ENCODE measurements at regions not wholly inside any gene's neighbourhood (a gene's known extent, or its start where the extent isn't known, plus 50 kb on each side); places are given as distances from the start of the nearest gene placed in this dataset.

DNA sequence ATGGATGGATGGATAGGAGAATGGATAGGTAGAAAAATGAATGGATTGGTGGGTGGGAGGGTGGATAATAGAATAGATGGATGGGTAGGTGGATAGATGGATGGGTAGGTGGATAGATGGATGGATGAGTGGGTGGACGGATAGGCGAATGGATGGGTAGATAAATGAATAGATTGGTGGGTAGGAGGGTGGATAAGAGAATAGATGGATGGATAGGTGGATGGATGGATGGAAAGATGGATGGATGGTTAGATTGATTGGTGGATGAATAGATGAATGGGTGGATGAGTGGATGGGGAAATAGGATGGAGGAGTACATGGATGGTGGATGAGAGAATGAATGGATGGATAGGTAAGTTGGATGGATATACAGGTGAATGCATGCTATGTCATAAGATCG, 110.5 kb downstream of the CEBPB start:
- DNase-seq (ENCODE audit: low spot score) = no peak

DNA sequence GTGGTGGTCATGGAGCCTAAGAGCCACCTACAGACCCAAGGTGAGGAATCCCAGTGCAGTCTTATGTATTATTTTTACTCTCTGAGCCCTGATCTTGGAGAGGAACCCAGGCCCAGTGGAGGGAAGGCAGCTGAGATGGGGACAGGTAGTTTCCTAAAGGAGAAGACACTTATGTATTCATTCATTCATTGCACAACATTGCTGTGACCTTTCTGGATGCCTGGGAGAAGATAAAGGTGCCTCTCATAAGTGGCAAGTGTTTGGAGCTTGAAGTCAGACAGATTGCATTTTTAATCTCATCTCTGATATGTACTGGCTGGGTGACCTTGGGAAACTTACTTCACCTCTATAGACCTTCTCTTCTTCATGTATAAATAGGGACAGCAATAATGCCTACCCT, 111.1 kb downstream of the CEBPB start:
- no peak for DNase-seq (ENCODE audit: low spot score)

DNA sequence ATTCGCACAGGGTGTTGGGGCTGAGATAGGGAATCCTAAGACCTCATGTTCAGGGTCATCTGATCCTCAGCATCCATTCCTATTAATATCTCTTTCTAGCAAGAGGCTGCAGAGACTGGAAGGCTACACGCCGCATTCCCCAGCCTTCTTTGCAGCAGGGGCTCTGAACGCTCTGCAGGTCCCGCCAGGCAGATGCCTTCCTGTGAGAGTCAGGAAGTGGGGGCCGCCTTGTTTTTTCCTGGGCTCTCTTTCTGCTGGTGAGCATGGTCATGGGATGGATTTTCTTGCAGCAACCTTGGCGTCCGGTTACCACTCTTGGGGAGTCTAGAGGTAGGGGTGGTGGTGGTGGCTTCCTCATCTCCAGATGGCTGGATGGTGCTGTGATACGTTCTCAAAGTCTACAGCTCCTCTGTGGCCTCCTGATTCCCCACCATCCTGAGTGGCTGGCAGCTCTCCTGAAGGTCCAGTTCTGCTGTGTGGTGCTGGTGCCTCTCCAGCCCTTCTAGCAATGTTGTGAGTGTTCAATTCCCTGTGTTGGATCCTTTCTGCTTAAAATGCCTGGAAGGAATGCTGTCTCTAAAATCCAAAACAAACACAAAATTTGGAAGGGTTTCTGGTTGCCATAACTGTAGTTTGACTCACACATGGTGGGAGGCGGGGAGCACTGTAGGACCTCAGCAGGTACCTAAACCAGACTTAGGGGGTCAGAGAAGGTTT, 111.9 kb downstream of the CEBPB start:
- no peak for DNase-seq (ENCODE audit: low spot score)

- DNase-seq (ENCODE audit: low spot score) = no peak
Measured at GRCh38 chr20:50303573-50304500, 113.2 kb downstream of the CEBPB start.

DNA sequence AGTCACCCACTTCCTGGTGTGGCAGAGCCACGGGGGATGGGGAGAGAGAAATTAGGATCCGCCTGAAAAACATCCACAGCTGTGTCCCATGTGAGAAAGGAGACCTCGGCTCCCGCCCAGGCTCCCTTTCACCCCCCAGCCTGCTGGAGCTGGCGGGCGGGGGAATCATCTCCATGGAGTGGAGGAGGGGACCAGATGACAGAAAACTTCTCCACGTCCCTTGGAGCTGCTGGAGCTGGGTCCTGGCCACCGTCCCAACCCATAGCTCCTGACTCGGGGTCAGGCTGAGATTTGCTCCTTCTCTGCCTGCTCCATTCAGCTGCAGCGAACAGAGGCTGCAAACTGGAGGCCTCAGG, 113.8 kb downstream of the CEBPB start:
- DNase-seq (ENCODE audit: low spot score) = no peak

GRCh38 chr20:50304923-50305635, 114.4 kb downstream of the CEBPB start:
- no peak for DNase-seq (ENCODE audit: low spot score)

DNA sequence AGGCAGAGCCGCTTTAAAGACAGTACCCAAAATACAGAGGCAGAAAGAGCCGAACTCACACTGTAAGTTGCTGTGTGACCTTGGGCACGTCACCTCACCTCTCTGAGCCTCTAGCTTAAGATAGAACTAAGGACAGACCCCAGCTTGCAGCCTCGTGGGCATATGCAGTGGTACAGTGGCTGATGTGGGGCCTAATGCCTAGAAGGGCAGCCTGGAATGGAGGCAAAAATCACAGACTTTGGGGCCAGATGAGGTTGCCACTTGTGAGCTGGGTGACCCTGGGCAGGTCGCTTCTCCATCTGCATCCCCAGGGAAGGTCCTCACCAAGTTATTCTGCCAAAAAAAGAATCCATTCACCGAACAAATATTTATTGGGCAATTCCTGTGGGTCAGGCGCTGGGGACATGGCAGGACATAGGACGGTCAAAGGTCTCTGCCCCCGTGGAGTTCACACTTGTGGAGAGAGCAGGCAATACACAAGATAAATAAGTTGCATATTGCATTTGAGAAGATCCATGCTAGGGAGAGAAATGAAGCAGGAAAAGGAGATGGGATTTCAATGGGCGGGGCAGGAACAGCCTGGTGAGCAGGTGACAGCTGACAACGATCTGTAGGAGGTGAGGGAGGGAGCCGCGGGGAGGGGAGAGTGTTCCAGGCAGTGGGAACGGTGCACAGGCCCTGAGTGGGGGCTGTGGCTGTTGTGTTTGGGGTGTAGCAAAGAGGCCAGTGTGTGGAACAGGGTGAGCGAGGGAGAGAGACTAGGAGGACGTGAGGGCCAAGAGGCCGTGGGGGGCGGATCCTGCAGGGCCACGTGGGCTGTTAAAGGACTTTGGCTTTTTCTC, 115.2 kb downstream of the CEBPB start:
- no peak for DNase-seq (ENCODE audit: low spot score)

GRCh38 chr20:50306478-50307423, 116.1 kb downstream of the CEBPB start:
- DNase-seq (ENCODE audit: low spot score) = no peak

DNA sequence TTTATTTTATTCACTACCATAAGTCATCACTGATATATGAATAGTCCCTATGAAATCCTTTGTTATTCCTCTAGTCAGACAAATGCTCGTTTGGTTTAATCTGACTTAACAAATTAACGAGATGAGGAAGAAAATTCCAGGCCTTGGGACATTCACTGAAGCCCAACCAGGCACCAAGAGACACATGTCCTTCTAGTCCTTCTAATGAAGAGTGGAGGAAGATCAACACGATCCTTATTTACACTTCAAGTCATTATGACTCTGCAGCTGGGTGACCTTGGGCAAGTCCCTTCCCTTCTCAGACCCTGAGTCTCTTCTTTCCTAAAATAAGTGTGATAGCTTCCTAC, 117.5 kb downstream of the CEBPB start:
- DNase-seq (ENCODE audit: low spot score) = no peak

- no peak for DNase-seq (ENCODE audit: low spot score)
Measured at GRCh38 chr20:50308513-50309279, 118.1 kb downstream of the CEBPB start.

GRCh38 chr20:50309280-50309763, 118.7 kb downstream of the CEBPB start:
- DNase-seq (ENCODE audit: low spot score) = no peak

DNA sequence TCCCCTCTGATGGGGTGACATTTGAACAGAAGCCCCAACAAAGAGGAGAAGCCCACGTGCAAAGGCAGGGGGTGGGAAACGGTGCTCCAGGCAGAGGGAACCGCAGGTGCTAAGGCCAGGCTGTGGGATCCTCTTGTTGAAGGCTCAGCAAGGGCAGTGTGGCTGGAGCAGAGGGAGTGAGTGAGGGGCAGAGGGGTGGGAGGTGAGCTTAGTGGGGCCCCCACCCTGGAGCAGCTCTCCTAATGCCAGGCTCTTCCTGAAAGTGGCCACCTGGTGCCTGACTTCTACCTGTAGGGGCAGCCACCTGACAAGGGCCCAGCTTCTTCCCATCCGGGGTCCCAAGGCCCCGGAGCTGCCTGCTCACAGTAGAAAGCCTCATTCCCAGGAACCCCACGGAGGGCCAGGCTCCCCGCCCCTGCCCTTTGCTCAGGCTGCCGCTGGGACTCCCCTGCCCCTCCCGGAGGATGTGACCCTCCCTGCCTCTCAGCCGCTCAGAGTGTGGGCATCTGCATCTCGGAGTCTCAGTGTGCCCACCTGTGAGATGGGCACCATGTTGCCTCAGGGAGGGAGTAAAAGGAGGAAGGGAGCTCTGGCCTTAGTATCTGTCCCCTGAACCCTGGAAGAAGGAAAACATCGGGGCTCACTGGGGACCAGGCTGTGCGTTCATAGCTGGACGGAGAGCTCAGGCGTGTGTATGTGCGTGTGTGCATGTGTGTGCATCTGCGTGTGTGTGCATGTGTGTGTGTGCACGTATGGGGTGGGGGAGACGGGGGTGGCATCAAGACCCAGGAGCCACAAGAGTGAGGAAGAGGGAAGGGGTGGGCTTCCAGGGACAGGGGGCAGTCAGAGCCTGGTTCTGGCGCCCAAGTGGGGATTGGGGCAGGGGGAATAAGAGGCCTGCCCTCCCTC, 119.4 kb downstream of the CEBPB start:
- no peak for DNase-seq (ENCODE audit: low spot score)

- DNase-seq (ENCODE audit: low spot score) = no peak
Measured at GRCh38 chr20:50310673-50311051, 120.0 kb downstream of the CEBPB start.

DNA sequence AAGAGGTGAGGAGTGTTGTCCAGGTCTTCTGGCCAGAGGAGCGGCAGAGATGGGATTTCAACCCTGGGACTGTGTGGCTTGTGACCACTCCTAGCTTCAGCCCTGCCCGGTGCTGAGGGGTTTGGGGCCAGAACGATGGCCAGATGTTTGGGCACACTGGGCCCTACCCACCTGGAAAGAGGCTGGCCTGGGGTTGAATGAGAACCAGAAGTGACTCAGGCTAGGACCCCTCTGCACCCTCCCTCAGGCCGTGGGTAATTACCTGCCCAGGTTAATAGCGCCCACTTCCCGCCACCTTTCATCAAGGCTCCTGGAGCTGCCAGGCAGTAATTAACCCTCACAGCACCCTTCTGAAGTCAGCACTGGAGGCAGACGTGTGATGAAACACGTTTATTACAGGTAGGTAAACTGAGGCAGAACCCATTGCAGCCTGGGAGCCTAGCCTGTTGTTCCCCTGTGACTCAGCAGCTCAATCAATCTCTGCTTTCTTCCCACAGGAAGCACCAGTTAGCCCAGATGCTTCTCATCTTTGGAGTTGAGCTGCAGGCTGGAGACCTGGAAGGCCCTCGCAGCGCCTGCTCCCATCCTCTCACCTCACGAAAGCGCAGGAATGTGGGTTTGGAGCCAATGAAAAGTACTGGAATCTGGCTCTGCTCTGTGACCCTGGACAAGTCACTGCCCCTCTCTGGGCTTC, 120.8 kb downstream of the CEBPB start:
- no peak for DNase-seq (ENCODE audit: low spot score)

GRCh38 chr20:50312002-50312681, 121.5 kb downstream of the CEBPB start:
- no peak for DNase-seq (ENCODE audit: low spot score)

DNA sequence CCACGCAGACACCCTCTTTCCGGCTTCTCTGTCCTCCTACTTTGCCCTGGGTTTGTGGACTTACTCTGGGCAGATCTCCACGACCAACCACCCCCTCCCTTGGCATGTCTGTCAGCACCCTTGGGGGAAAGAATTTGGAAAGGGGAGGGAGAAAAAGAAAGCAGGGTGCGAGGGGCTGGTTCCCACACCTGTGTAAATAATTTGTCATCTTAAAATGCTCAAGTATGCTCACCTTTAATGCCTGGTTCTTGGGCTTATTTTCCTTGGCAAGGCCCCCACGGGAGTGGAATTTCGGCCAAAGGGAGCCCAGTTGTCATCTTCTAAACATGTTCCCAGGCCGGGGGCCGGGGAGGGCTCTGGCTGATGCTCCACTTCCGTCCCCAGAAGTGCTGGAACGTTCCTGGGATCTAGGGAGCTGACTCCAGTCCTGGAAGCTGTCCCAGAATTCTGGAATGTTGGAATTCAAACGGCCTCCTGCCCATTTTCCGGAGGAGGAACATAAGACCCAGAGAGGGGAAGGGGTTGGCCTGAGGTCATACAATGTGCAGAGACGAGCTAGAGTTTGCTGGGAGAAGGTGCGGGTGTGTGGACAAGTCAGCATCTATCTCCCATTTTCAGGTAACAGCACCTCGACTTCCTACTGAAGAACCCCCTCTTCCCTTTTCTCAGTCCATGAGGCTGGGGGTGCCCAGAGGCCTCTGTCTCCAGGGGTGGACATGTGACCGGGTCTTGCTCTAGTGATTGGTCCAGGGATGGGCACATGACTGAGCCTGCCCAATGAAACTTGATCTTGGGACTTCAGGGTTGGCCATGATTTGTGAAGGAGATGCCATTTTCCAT, 122.3 kb downstream of the CEBPB start:
- no peak for DNase-seq (ENCODE audit: low spot score)

DNA sequence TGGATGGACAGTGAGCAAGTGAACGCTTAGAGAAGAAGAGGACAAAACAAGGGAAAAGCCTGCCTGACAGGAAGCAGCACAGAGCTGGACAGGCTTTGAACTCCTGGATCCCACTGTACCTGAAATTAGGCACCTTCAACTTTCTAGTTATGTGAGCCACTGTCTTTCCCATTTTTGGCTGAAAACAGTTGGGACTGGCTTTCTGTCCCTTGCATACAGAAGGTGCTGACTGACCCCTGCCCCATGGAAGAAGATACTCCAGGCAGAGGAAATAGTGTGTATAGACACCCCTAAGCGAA, 122.8 kb downstream of the CEBPB start:
- DNase-seq (ENCODE audit: low spot score) = no peak

Data from CD4-positive, alpha-beta T cell treated with Interleukin-6 at 100 ng/mL for 8 hours (primary cell).